DLD1 (cell line): ENCODE measurements at regions not wholly inside any gene's neighbourhood (a gene's known extent, or its start where the extent isn't known, plus 50 kb on each side); places are given as distances from the start of the nearest gene placed in this dataset.

Source experiments
- in situ Hi-C: cut with HindIII; loops from 2 replicates; pipeline ENCODE4 v1.10.0; 2017; ENCODE audit warnings: low sequenced_read_pairs

DNA sequence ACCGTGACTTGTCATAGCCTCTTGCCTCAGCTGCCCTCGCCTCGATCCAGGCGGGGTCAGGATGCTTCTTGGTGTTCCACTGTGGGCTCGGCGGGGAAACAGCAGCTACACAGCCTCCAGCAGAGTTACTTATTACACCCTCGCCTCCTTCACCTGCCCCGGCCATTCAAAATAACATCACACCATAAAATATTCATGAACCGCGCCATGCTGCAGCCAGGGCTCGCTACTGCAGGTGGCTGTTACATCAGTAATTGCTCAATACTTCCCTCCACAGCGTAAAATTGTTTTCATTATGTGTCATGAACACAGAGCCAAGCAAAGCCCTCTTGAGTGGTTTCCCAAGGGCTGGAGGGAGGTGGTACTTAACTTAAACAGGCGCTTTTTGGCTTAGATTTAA, 241.5 kb upstream of the SP8 start:
- in situ Hi-C loops: no loop called here

DNA sequence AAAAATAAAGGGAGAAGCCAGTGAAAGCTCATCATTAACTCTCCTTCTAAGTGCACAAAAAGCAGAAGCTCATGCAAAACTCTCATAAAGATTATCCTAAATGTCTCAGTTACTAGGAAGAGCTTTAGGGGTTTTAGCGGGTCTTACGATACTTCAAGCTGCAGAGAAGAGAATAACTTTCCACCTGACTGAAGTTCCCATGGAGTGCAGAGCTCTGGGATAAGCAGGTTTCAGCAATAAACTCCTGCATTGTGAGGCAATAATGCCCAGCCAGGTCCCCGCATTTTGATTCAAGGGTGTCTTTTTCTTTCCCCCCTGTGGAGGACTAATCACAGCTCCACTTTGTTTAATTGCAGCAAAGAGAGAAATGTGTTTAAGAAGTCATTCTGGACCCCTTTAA, 241.9 kb upstream of the SP8 start:
- in situ Hi-C loops: no loop called here

DNA sequence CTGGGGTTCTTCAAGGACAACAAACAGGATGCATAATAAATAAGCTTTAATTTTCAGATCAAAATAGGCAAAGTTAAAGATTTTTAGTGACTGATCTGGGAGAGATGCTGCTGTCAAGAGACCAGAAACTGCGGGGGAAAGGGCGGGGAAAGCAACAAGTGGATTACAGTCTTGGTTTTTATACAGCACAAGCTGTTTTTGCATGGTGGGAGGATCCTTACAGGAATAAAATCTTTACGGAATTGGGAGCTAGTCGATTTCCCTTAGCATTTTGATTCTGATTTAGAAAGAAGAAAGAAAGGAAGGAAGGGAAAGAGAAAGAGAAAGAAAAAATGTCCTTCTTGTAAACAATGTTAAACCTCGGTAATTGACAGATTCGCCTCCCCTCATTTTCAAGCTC, 242.3 kb upstream of the SP8 start:
- in situ Hi-C loops: no loop called here

DNA sequence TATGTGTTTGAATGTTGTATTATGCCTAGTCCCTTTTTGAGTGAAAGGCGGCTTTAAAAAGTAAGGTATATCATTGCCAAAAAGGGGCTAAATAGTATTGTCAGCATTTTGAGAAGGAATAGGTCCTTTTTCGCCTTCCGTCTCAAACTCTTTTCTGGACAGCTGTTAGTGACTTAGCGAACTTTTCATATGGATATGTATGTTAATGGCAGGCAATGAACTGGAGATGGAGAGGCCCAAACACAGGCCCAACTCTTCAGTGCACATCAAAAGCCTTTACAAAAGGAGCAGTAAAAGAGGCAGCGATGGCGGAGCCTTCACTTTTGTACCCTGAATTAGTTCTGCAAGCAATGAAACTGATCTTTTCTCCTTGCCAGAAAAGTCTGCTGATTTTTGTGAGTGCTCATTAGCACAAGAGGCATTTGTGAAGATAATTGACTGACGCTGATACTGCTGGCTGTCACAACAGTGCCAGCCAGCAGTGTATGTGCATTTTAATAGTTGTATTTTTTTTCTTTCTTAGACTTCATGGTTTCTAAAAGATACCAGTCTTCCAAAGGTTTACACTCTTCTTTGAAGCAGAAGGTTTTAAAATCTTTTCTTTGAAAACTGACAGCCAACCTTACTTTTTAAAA, 243.7 kb upstream of the SP8 start:
- in situ Hi-C loops: no loop called here

DNA sequence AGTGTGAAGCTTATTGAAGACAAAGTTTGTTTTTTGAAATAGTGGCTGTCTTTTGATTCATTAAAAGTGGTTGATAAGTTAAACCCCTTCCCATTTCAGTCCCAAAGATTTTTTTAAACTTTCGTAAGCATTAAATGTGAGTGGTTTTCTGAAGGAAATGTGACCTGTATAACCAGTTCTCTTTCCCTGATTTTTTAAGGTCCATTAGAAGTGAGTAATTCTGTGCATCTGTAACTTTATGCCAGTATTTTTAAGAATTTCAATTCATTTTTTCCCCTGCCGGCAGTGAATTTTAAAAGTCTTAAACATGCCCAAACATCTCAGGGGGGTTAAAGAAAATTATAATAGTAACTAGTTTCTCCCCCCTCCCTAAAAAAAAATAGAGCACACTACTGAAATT, 254.6 kb upstream of the SP8 start:
- in situ Hi-C loops: no loop called here

DNA sequence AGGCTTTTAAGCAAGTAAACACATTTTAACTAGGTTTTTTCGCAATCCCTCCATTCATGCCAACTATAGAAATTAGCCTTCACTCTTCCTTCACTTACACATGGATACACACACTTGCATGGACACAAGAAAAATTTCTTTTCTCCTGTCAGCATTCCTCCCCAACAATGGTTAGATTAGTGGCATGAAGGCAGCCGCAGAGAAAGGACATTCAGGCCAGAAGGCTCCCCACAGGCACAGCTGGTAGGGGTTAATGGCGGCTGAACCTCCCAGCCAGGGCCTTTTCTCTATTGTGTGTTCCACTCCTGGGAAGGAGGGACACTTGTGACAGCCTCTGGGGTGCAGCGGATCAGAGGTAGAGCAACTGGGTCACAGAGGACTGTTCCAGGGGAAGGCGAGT, 255.0 kb upstream of the SP8 start:
- in situ Hi-C loops: no loop called here

DNA sequence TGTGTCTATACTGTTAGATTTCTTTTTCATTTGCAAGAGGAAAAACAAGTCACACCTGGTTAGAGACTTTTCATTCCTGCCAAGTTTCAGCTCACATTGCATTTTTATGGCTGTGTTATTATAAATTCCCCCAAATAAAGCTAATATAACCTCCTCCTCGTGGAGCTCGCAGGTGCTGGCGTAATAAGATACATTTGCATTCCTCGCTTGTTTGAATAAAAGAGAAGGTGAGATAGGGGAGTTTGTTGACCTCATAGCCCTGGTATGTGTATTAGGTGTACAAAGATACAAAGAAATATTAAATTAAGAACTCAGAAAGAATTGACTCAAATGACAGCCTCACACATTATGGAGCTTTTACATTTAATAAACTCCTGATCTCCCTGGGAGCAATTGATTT, 257.7 kb upstream of the SP8 start:
- in situ Hi-C loops: no loop called here

DNA sequence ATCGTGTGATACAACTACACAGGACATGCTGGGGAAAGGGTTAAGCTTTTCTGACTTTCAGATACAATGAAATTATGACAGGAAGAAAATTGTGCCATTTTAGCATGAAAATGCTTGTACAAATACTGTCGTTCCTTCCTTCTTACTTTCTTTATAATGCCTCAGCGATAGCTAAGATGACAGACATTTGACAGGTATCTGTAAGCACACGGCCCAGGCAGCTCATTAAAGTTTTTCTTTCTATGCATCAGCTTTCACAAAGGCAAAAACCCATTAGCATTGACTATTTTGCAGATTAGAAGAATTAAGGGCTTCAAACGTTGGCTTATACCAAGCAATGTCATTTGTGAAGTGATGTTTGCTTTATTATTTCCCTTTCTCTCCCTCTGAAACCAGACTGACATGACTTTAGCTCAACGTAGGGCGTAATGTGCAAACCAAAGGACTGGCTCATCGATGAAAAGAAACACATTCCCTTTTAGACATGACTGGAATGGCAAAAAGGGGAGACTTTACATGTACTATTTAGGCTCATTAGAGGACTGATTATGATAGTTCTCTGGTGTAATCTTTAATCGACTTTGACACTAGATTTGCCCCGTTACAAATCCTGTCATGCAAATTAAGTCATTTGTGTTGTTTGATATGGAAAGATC, 258.4 kb upstream of the SP8 start:
- in situ Hi-C loops: no loop called here

DNA sequence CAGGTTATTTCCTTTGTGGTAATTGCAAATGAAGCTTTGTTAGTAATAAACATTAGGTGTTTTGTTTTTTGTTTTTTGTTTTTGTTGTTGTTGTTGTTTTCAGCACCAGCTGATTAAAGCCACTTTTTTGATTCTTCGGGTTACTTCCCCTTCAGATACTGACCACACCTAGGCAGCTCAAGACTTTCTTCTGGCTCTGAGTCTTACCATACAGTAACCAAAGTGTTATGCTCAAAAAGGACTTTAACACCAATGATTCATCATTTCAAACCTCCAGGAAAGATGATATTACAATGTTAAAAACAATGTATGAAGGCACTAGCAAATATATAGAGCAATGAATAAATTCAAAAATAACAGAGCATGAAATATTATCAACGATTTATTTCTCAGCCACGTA, 265.2 kb upstream of the SP8 start:
- in situ Hi-C loops: no loop called here

DNA sequence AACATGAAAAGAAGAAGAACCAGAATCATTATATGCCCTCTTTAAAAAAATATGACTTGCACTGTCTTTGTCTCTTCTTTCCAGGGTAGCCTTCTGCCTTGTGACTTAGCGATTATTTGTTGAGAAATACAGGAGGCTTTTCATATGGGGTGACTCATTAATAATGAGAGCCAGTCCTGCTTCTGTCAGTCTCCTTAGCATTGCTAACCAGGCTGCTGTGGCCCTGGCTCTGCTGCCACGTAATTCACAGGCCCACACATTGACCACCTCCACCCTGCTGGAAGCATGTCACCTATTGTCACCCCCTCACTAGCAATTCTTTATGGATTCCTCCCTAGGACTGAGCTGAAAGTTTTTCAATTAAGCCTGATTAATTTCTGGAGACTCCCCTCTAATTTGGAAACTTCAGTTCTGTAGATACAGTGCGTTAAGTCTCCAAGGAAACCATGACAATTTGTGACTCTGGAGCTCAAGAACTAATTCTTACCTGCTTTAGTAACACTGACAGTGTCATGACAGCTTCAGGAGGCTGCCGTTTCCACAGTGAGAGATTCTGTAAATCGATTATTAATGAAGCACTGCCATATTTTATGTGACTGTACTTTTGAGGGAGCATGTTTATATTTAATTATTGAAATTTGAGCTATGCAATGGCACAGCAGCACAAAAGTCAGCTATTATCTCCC, 267.9 kb upstream of the SP8 start:
- in situ Hi-C loops: no loop called here

DNA sequence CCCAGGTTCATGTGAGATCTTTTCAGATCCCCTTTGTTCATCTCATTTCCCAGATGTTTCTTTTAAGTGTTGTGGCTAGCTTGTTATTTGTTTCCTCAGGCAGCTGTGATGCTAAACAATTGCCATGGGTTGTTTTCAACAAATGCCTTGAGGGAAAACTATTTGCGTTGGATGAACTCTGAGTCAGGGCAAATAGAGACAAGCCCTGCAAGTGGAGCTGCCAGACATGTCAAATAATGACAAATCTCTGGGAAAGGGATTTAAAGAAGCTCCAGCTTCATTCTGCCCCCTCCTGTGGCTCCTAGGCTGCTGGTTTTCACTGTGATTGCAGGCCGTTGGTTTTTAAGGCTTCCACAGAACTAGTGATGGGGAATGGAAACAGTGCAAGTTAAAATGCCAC, 272.4 kb upstream of the SP8 start:
- in situ Hi-C loops: no loop called here

DNA sequence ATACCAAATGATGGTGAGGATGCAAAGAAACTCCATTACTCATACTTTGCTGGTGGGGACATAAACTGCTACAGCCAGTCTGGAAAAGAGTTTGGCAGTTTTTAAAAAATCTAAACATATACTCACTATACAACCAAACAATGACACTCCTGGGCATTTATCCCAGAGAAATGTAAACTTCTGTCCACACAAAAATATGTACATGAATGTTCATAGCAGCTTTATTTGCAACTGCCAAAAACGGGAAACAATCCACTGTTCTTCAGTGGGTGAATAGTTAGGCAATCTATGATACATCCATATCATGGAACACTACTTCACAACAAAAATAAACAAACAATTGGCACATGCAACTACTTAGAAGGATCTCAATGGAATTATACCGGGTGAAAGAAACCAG, 276.4 kb upstream of the SP8 start:
- in situ Hi-C loops: no loop called here

DNA sequence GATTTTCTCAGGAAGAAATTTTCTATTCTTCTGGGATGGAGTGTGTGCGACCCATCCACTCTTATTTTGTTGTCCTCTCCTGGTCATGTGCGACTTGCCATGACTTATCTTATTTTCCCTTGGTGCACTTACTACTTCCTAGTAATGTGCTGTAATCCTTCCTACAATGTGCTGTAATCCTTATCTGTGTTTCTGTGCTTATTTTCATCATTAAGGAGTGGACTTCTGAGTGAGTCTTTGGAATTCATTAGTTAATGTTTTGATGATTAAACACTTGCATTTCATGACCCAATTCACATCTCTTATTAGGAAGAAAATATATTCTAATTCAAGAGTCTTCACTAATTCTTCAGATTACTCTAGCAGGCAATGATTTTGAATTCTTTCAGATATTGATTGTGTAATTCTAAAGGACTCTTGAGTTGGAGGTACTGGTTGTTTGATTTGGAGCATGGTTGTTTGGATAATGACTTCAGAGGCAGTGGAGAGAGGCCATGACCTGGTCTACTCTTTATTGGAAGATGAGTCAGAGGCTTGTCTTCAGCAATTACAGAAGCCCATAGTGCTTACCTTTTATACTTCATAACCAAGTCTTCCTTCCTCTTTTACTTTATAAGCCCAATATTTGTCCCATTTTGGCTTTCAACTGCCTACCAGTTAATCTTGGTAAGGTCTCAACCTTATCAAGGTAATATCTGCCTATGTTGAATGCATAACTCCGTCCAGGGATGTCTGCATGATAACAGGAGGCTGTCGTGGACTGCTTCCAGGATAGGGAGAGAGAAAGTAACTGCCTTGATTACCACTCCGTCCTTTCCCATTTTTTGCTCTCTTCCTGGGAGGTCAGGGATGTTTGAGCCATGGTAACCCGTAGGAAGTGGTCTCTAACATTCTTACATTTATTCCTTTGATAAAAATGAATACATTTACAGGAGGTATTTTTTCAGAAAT, 278.3 kb upstream of the SP8 start:
- in situ Hi-C loops: no loop called here

DNA sequence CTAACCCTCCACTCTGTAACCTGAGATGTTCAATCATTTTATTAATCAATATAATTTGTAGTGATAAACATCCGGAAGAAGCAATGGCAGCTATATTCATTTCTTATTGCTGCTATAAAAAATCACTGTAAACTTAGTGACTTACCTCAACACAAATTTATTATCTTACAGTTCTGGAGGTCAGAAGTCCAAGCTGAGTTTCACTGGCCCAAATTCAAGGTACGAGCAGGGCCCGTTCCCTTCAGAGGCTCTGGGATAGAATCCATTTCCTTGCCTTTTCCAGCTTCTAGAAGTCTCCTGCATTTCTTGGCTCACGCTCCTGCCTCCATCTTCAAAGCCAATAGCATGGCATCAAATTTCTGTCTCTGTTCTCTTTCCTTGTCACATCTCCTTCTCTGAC, 279.5 kb upstream of the SP8 start:
- in situ Hi-C loops: no loop called here

DNA sequence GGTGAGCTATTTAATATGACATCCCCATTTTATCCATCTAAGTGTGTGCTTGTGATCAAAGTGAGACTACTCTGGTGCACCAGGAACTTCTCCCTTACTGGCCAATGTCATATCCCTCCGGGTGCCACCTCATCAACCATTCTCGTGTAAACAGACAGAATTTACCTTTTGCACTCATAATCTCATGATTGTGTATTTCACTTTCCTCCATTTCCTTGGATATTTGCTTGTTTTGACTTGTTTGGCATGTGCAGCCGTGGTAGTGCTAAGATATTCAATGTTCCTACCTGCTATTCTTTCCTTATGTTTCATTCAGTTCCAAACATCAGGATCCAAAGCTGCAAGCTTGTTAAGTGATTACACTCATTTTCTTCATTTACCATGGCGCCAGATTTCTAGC, 280.5 kb upstream of the SP8 start:
- in situ Hi-C loops: no loop called here

DNA sequence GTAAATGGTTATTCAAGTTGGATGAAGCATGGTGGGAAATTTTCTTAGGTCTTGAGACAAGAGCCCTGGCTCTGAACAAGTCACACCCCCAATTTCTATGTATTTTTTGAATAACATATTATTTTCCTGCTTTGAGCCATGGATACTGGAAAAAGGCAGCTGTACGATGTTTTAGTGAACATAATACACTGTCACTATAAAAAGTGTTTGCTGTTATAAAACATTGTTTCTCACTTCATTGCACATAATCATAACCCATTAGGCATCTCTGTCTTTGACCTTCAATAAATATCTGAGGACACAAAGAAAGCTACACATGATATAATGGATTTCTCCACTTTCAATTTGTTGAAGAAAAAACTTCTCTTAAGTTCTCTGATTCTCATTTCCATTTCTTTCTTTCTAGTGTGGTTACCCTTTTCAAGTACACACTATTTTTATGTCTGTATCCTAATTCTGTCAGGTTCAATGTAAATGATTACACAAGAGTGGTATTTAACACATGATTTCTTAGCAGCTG, 283.9 kb upstream of the SP8 start:
- in situ Hi-C loops: no loop called here

DNA sequence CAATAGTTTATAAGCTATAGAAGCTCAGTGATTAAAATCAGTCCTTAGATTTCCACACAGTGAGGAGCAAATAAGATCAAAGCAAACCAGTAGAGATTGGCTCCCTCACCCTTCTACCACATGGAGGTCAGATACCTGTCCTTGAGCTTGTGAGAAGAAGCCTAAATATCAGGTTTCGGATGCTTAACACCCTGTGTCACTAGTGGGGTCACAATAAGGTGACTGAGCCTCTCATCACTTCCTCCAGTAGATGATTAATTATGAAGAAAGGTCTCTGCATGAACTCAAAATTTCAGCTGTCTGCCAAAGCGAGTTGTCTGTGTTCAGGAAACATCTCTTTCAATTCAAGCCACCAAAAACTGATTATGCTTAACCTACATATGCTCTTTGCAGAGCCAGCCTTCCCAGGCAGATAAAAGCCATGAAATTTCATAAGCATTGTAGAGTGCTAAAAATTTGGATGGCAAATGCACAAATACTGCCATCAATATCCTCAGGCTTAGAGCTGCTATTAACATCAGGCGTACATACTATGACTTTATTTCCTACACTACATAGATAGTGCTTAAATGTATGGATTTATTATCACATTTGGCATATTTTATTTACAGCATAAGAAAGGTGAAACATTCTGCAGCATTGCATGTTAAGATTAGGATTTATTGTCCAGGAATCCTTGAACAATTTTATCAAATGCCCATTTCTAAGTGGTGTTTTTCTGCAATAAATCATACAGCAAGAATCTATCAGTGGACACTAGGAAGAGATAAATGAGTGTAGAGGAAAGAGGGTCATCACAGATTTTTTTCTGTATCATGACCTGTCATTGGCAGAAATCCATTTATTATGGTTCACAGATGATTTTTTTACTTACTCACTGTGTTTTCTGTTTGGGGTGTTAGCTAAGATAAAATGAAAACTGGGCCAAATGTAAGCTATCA, 285.1 kb upstream of the SP8 start:
- in situ Hi-C loops: no loop called here

DNA sequence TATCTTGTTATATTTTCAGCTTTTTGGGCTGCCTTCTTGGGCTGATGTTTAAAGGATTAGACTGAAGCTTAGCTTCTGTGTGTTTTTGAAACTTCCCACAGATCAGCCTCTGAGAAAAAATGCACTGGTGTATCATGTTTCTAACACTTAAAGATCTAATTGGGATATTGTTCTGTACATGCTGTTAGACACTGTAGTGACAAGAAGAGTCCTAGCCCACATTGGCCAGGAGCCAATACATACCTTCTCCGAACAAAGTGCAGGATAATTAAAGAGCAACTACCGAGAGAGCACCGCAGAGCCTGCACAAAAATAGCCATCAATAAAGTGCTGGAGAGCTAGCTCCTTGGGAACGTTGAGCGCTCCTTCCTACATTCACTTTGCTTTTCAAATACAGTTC, 289.4 kb upstream of the SP8 start:
- in situ Hi-C loops: no loop called here

DNA sequence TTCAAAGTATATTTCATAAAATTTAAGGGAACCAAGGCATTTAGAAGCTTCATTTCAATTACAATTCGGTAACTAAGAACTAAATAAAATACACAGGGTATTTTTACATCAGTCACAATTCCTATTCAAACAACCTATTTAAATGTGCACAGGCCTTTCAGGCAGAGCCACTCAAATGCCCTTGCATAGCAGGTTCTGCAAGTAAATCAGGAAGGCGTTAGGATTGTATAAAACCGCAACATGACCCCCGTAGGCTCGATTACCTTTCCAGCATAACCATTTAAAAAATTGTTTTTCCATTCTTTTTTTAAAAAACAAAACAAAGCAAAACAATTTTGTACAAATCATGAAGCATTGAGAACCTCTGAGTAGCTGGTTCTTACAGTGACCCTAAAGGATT, 289.9 kb upstream of the SP8 start:
- in situ Hi-C loops: no loop called here

DNA sequence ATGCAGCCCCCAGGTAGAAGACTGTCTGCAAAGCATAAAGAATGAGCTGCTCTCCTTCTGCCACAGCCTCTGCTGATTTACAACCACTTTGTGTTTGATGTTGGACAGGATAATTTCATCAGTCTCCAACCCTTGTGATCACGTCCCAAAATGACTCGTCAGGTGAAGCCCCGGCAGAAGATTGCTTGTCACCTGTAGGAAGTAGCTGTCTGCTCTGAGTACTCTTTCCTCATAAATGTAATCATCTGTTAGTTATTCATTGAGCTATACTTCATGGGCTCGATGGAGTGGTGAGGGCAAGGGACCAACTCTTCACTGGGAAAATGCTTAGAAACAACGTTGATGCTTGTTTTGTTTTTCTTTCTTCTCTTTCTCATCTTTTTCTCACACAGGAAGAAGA, 290.9 kb upstream of the SP8 start:
- in situ Hi-C loops: no loop called here
